ENCODE measurements at regions not wholly inside any gene's neighbourhood (a gene's known extent, or its start where the extent isn't known, plus 50 kb on each side); places are given as distances from the start of the nearest gene placed in this dataset.

DNA sequence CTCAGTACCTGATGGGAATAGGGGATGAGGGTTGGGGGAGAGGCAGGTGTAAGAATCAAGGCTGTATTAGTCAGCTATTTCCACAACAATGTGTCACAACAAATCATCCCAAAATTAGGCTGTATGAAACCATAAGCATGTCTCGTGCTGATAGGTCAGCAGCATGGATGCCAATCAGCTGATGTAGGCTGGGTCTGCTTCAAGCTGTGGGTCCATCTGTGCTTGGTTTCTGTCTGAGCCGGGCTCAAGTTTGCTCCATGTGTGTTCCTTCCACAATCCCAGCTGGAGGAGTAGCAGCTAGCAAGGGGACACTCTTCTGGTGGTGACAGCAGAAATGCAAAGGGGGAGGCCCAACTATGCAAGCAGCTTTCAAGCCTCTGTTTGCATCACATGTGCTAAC, 97.9 kb upstream of the ZNF746 start:
- TF ChIP-seq TEAD4 (IDR thresholded peaks at IDR 0.05) (no peak), EP300 (IDR thresholded peaks at IDR 0.05; ENCODE audit: borderline replicate concordance) (no peak)

DNA sequence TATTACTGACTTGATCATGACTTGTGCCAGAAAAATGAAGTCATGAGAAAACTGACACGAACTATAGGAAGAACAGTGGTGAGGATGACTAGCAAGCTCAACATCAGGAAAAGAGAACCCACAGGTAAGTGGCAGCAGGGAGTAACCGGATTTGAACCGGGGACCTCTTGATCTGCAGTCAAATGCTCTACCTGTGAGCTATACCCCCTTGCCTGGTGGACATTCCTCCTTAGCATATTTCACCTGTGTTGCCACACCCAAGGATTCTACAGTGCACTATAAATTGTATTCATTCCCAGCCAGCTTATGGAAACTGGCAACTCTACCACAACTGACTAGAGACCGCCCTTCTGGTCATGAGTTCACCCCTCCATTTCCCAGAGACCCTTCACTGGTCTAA, 97.5 kb upstream of the ZNF746 start:
- TF ChIP-seq TCF12 (IDR thresholded peaks at IDR 0.05; ENCODE audit: low read depth), result no peak
- no peak for TF ChIP-seq YY1 (IDR thresholded peaks at IDR 0.05; ENCODE audit: low read depth)
- TF ChIP-seq, protein P1, sequence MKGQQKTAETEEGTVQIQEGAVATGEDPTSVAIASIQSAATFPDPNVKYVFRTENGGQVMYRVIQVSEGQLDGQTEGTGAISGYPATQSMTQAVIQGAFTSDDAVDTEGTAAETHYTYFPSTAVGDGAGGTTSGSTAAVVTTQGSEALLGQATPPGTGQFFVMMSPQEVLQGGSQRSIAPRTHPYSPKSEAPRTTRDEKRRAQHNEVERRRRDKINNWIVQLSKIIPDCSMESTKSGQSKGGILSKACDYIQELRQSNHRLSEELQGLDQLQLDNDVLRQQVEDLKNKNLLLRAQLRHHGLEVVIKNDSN (IDR thresholded peaks at IDR 0.05), result no peak

DNA sequence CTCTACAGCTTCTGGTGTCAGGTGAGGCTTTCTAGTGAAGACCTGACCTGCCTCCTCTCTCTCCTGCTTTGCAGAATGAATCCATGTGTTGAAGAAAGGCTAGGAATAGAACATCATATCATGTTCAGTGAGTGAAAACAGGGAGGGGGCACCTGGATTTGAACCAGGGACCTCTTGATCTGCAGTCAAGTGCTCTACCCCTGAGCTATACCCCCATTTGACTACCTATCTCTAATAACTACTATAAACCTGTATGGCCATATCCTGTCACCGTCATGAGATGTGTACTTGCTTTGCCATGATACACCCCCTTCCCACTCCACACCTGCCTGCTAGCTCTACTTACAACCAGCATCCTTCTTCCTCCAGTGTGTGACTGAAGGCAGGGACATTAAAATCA, 91.3 kb upstream of the ZNF746 start:
- TF ChIP-seq TEAD4 (IDR thresholded peaks at IDR 0.05), result no peak
- TF ChIP-seq CEBPB (IDR thresholded peaks at IDR 0.05), result no peak
- no peak for TF ChIP-seq NFIC (IDR thresholded peaks at IDR 0.05)
- TF ChIP-seq FOXM1 (IDR thresholded peaks at IDR 0.05; ENCODE audit: borderline replicate concordance, low read depth), result no peak
- no peak for TF ChIP-seq TCF12 (IDR thresholded peaks at IDR 0.05; ENCODE audit: low read depth)
- no peak for TF ChIP-seq EP300 (IDR thresholded peaks at IDR 0.05; ENCODE audit: borderline replicate concordance)
- no peak for TF ChIP-seq RAD21 (IDR thresholded peaks at IDR 0.05; ENCODE audit: low read depth)

DNA sequence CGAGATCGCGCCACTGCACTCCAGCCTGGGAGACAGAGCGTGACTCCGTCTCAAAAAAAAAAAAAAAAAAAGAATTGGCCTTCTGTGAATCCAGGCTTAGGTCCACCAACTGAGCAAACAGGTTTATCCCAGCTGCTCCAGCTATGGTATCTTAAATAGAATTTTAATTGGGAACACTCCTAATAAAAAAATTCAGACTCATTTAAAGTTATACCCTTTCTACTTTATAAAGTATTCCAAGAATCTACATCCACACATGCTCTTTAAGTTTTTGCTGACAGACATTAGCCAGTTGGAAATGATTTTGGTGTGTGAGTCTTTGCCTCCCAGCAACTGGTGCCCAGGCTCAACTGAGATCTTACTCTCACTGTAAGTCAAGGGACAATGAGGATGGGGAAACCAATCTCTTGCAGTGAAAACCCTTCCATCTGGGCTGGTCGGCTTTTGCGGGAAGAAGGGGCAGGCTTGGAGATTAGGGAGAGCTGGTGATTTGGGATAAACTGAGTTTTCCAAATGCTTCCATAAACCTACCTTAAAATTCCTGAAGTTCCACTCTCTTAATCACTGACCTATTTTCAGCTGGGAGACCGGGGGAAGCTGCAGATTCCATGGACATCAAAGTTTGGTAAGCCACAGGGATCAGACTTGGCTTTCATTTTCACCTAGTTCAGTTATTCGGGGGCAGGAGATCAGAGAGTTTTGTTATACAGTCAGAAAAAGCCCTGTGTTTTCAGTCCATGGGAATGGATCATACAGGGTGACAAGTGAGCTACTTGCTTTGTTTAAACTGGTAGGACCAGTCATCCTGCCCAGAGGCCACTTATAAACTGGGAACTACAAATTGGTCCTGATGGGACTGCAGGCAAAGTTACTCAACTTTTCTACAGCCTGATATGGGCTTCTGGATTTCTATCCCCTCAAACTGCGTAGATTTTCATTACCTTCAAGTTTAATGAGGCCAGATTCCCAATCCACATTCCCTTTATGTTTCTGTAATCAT, 89.3 kb upstream of the ZNF746 start:
- no peak for TF ChIP-seq RAD21 (IDR thresholded peaks at IDR 0.05; ENCODE audit: low read depth)
- no peak for TF ChIP-seq FOXM1 (IDR thresholded peaks at IDR 0.05; ENCODE audit: borderline replicate concordance, low read depth)
- TF ChIP-seq, protein P2, sequence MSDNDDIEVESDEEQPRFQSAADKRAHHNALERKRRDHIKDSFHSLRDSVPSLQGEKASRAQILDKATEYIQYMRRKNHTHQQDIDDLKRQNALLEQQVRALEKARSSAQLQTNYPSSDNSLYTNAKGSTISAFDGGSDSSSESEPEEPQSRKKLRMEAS (IDR thresholded peaks at IDR 0.05), result no peak
- TF ChIP-seq TAF1 (IDR thresholded peaks at IDR 0.05; ENCODE audit: low read depth), result no peak
- TF ChIP-seq, protein P3, sequence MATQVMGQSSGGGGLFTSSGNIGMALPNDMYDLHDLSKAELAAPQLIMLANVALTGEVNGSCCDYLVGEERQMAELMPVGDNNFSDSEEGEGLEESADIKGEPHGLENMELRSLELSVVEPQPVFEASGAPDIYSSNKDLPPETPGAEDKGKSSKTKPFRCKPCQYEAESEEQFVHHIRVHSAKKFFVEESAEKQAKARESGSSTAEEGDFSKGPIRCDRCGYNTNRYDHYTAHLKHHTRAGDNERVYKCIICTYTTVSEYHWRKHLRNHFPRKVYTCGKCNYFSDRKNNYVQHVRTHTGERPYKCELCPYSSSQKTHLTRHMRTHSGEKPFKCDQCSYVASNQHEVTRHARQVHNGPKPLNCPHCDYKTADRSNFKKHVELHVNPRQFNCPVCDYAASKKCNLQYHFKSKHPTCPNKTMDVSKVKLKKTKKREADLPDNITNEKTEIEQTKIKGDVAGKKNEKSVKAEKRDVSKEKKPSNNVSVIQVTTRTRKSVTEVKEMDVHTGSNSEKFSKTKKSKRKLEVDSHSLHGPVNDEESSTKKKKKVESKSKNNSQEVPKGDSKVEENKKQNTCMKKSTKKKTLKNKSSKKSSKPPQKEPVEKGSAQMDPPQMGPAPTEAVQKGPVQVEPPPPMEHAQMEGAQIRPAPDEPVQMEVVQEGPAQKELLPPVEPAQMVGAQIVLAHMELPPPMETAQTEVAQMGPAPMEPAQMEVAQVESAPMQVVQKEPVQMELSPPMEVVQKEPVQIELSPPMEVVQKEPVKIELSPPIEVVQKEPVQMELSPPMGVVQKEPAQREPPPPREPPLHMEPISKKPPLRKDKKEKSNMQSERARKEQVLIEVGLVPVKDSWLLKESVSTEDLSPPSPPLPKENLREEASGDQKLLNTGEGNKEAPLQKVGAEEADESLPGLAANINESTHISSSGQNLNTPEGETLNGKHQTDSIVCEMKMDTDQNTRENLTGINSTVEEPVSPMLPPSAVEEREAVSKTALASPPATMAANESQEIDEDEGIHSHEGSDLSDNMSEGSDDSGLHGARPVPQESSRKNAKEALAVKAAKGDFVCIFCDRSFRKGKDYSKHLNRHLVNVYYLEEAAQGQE (IDR thresholded peaks at IDR 0.05; ENCODE audit: low read depth), result no peak
- TF ChIP-seq EP300 (IDR thresholded peaks at IDR 0.05; ENCODE audit: borderline replicate concordance), result no peak
- no peak for TF ChIP-seq CEBPB (IDR thresholded peaks at IDR 0.05)
- TF ChIP-seq NFIC (IDR thresholded peaks at IDR 0.05), result no peak
- TF ChIP-seq, protein P1 (IDR thresholded peaks at IDR 0.05), result no peak
- no peak for TF ChIP-seq TCF12 (IDR thresholded peaks at IDR 0.05; ENCODE audit: low read depth)

DNA sequence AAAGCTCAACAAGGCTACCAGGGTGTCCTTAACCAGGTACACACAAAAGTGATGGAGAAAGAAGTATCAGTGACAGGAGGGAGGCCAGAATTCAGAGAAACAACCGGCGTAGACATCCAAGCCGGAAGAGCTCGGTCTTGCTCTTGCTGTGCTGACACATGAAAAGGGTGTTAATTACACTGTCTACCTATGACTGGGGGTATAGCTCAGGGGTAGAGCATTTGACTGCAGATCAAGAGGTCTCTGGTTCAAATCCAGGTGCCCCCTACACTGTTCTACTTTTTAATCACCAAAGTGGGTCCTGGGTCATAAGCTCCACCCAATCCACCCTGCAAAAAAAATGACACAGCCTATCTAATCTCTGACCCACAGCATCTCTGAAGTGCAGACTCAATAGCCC, 86.9 kb upstream of the ZNF746 start:
- TF ChIP-seq NFIC (IDR thresholded peaks at IDR 0.05) (no peak), RAD21 (IDR thresholded peaks at IDR 0.05; ENCODE audit: low read depth) (no peak), CREB1 (IDR thresholded peaks at IDR 0.05; ENCODE audit: low read depth) (no peak), CEBPB (IDR thresholded peaks at IDR 0.05) (no peak), EGR1 (IDR thresholded peaks at IDR 0.05) (no peak), TAF1 (IDR thresholded peaks at IDR 0.05; ENCODE audit: low read depth) (no peak), TEAD4 (IDR thresholded peaks at IDR 0.05) (no peak), EP300 (IDR thresholded peaks at IDR 0.05; ENCODE audit: borderline replicate concordance) (no peak), TCF12 (IDR thresholded peaks at IDR 0.05; ENCODE audit: low read depth) (no peak)

DNA sequence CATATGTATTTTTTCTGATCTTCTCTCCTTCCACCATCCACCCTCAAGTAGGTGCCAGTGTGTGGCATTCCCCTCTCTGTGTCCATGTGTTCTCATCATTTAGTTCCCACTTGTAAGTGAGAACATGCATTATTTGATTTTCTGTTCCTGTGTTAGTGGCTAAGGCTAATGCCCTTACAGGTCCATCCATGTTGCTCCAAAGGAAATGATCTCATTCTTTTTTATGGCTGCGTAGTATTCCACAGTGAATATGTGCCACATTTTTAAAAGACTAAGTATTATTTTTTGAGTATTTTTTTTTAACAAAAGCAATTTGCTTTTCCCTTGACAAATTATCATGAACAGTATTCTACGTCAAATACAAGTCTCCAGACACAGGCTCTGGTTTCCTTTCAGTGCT, 86.4 kb upstream of the ZNF746 start:
- no peak for TF ChIP-seq EGR1 (IDR thresholded peaks at IDR 0.05)
- TF ChIP-seq NFIC (IDR thresholded peaks at IDR 0.05), result no peak
- no peak for TF ChIP-seq EP300 (IDR thresholded peaks at IDR 0.05; ENCODE audit: borderline replicate concordance)
- no peak for TF ChIP-seq CREB1 (IDR thresholded peaks at IDR 0.05; ENCODE audit: low read depth)
- no peak for TF ChIP-seq RAD21 (IDR thresholded peaks at IDR 0.05; ENCODE audit: low read depth)
- TF ChIP-seq, protein P2 (IDR thresholded peaks at IDR 0.05), result no peak
- no peak for TF ChIP-seq TAF1 (IDR thresholded peaks at IDR 0.05; ENCODE audit: low read depth)
- TF ChIP-seq TEAD4 (IDR thresholded peaks at IDR 0.05), result no peak
- TF ChIP-seq TCF12 (IDR thresholded peaks at IDR 0.05; ENCODE audit: low read depth), result no peak
- TF ChIP-seq, protein P3 (IDR thresholded peaks at IDR 0.05; ENCODE audit: low read depth), result no peak
- TF ChIP-seq, protein P1 (IDR thresholded peaks at IDR 0.05), result no peak
- TF ChIP-seq CEBPB (IDR thresholded peaks at IDR 0.05), result no peak
- no peak for TF ChIP-seq YY1 (IDR thresholded peaks at IDR 0.05; ENCODE audit: low read depth)
- TF ChIP-seq ZBTB7A (IDR thresholded peaks at IDR 0.05; ENCODE audit: low read depth), result no peak
- no peak for TF ChIP-seq FOXM1 (IDR thresholded peaks at IDR 0.05; ENCODE audit: borderline replicate concordance, low read depth)

Measured in Ishikawa (cell line).